NOMO-1 treated with dmso at 0.1 percent for 144 hours (cell line): ENCODE measurements at regions not wholly inside any gene's neighbourhood (a gene's known extent, or its start where the extent isn't known, plus 50 kb on each side); places are given as distances from the start of the nearest gene placed in this dataset.
A peak's percentile ranks its signal among the peaks of the same experiment; 100 is the strongest.

ENCODE experiments used
- DNase-seq: peaks from one replicate; lab custom pipeline; 2025; ENCODE audit not compliant: unreplicated experiment; lab: John Stamatoyannopoulos, UW

GRCh38 chr12:108029051-108029835 lies 99.8 kb upstream of the WSCD2 start:
- no peak for DNase-seq

- DNase-seq: no peak
Measured at GRCh38 chr12:108033090-108033489, 96.0 kb upstream of the WSCD2 start.

GRCh38 chr12:108035372-108035771 lies 93.7 kb upstream of the WSCD2 start:
- DNase-seq: no peak

GRCh38 chr12:108037960-108038359 lies 91.1 kb upstream of the WSCD2 start:
- DNase-seq: no peak

GRCh38 chr12:108039794-108040193 lies 89.3 kb upstream of the WSCD2 start:
- no peak for DNase-seq

GRCh38 chr12:108040947-108041346 lies 88.1 kb upstream of the WSCD2 start:
- DNase-seq: no peak

DNA sequence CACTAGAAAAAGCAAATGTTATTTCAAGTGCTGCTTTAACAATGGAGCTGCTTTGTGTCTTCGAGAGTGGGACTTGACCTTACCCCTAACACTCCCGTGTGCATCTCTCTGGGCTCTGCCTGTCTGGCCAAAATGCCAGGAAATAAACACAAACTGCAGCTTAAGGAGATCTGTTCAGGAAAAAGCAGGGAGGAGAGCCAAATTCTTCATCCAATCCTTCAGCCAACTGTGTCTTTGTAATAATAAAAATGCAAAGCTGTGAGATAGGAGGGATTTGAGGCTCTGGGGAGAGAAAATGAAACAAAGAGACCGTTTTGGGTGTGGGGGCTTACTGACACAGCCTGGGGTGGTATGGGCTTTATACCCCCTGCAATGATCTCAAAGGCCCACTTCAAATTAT lies 85.8 kb upstream of the WSCD2 start:
- DNase-seq: no peak

- DNase-seq: no peak
Measured at GRCh38 chr12:108043750-108044533, 85.1 kb upstream of the WSCD2 start.

- DNase-seq: no peak
Measured at GRCh38 chr12:108046135-108046534, 83.0 kb upstream of the WSCD2 start.

DNA sequence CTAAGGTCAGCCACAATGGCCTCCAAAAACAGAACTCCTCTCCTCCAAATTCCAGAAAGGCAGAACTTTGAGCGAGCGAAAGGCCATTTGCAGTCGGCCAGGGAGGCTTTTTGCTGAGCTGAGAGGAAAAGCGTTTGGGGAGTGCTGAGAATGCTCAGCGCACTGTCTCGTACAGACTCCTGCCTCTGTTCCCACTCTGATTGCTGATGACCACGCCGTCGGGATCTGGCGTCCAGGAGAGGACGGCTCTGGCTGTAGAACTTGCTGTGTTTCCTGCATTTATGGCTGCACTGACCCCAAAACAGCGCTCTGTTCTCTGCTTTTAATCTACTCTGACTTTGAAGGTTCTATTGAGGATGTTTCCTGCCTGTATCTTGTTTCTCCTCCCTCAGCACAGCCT lies 82.4 kb upstream of the WSCD2 start:
- no peak for DNase-seq

DNA sequence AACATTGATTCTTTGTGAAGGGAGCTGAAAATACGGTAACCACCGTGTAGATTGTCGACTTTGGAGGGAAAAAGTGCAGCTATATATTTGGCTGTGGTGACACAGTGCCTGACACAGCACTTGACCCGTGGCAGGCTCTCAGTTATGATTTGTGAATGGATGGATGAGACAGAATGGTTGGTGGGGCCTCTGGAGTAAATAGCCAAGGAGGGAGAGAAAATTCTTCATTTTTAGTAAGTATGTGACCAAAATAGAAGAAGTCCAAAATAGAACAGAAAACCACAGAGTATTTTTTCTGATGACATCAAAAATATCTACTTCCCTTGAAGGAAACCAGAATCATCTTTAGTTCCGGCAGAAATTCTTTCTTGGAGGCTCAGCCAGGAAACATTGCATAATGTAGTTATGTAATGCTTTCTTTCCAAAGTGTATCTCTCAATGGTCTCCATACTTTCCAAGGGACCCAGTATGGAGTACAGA lies 82.0 kb upstream of the WSCD2 start:
- peak; percentile 20 for DNase-seq

GRCh38 chr12:108048686-108049085 lies 80.4 kb upstream of the WSCD2 start:
- no peak for DNase-seq

DNA sequence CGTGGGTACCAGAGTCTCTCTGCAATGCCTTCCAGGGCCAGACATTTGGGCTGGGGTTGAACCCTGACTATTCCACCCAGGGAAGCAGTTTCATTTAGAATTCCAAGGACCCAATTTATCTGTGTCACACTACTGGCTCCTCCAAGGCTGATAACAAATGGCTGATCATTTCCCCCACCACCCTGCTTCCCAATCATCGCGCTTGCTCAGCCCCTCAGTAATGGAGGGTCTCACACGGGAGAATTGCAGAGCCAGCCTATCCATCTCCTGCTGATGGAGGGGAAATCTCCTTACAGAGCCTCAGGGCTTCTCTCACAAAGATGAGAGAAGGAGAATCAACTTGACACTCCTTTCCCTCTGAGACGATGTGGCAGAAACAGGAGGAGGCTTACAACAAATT lies 78.4 kb upstream of the WSCD2 start:
- no peak for DNase-seq

DNA sequence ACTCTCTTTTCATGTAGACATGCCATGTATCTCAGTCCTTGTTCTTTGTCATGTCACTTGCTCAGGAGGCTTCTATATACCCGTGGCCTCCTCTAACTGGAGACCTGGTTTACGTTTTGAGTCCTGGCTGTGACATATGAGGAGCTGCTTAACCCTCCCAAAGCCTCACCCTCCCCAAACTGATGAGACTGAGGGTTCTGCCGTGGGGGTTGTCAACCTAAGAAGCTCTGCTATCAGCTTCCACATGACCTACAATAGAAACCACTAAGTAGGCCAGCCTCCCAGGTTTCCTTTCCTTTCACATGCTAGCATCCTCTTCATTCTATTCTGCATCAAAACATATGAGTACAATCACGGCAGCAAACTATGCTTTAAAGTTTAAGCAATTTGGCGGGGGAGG lies 76.8 kb upstream of the WSCD2 start:
- DNase-seq: no peak

GRCh38 chr12:108053512-108053911 lies 75.6 kb upstream of the WSCD2 start:
- DNase-seq: no peak

GRCh38 chr12:108054496-108054895 lies 74.6 kb upstream of the WSCD2 start:
- no peak for DNase-seq

DNA sequence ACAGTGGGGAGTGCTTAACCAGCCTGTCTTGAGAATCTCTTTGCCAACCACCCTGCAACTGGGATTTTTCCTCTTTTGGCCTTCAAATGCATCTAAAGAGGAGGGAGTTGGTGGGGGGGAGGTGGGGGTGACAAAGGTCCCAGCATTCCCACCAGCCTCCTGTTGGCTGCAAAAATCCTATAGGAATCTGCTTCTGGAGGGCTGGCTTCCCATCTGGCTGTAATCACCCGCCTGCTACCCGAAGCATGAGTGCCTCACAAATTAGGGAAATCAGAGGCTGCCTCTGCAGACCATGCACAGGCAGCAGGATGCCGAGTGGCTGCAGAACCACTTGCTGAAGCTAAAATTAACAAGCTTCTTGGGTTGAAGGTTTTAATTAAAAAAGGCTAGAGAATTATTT lies 73.9 kb upstream of the WSCD2 start:
- DNase-seq: no peak

DNA sequence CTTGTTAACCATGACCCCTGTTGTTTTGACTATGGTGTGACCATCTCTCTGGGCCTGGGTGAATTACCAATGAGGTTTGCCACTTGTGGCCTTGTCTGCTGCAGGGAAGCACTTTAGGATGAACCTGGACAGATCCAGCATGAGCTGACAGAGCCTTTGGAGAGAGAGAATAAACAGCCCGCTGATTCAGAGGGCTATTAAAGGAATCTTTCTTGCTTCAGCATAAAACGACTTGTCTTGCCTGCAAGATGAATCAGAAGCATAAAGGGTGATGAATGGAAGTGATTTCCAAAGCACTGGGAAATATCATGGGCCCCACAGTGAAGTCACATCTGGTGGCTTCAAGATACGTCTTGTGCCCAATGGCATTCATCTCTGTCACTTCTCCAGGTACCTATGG lies 69.0 kb upstream of the WSCD2 start:
- DNase-seq: no peak

DNA sequence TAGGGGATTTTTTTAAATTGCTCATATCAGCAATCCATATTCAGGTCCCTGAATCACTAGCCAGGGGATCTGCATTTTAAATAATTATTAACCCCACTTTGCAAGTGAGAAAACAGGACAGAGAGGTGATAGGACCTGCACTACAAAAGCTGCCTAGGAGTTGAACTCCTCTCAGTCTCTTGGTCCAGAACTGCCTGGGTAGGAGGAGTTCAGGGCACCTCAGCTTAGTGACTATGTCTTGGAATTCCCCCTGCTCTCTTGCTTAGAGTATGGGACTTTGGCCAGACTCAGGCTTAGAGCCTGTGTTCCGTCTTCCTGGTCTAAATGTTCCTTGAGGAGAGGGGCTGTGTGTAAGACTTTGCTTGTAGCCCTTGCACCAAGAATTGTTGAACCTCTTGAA lies 68.2 kb upstream of the WSCD2 start:
- DNase-seq: no peak

- DNase-seq: no peak
Measured at GRCh38 chr12:108063192-108063591, 65.9 kb upstream of the WSCD2 start.

GRCh38 chr12:108065069-108065468 lies 64.0 kb upstream of the WSCD2 start:
- no peak for DNase-seq
